RPMI8226 (cell line): ENCODE measurements at regions not wholly inside any gene's neighbourhood (a gene's known extent, or its start where the extent isn't known, plus 50 kb on each side); places are given as distances from the start of the nearest gene placed in this dataset.
A peak's percentile ranks its signal among the peaks of the same experiment; 100 is the strongest.

Experiments
- DNase-seq: peaks from one replicate; pipeline ENCODE4 v3.0.0-alpha.2; 2015

- no peak for DNase-seq
These were observed 51.9 kb upstream of the DBX2 start for GRCh38 chr12:45102818-45103217.

- no peak for DNase-seq
These were observed 55.1 kb upstream of the DBX2 start for GRCh38 chr12:45105996-45106395.

- no peak for DNase-seq
These were observed 61.4 kb upstream of the DBX2 start for GRCh38 chr12:45112306-45112705.

GRCh38 chr12:45121224-45121623 lies 70.3 kb upstream of the DBX2 start:
- no peak for DNase-seq

GRCh38 chr12:45122768-45123380 lies 72.0 kb upstream of the DBX2 start:
- no peak for DNase-seq

GRCh38 chr12:45124485-45125155 lies 73.7 kb upstream of the DBX2 start:
- DNase-seq, result no peak

- DNase-seq, result no peak
These were observed 75.1 kb upstream of the DBX2 start for GRCh38 chr12:45125997-45126396.

- no peak for DNase-seq
These were observed 77.7 kb upstream of the DBX2 start for GRCh38 chr12:45128637-45129036.

- peak; percentile 64 for DNase-seq
These were observed 80.0 kb upstream of the DBX2 start for GRCh38 chr12:45130881-45131281.

- DNase-seq, result no peak
These were observed 80.6 kb upstream of the DBX2 start for GRCh38 chr12:45131506-45131905.

- no peak for DNase-seq
These were observed 77.3 kb upstream of the ANO6 start for GRCh38 chr12:45138609-45139008.

GRCh38 chr12:45148006-45148405 lies 67.9 kb upstream of the ANO6 start:
- DNase-seq, result no peak

GRCh38 chr12:45148619-45149018 lies 67.3 kb upstream of the ANO6 start:
- no peak for DNase-seq

- no peak for DNase-seq
These were observed 50.6 kb upstream of the ANO6 start for GRCh38 chr12:45165284-45165683.

GRCh38 chr12:45166056-45166455 lies 49.8 kb upstream of the ANO6 start:
- no peak for DNase-seq
